Neural cell (in vitro differentiated cells): ENCODE measurements at regions not wholly inside any gene's neighbourhood (a gene's known extent, or its start where the extent isn't known, plus 50 kb on each side); places are given as distances from the start of the nearest gene placed in this dataset.

Experiments
- H2AFZ ChIP-seq: fragments of 200-600, 300-800 bp; sonication (generic), shearing (Covaris generic); 2 replicates; pipeline ENCODE4 v1.6.0; 2014; ENCODE audit warnings: low read depth, mild to moderate bottlenecking, antibody characterized with exemption, low read length, moderate library complexity
- H3F3A ChIP-seq: fragments of 200-600 bp; shearing (Covaris generic); 2 replicates; pipeline ENCODE4 v1.6.1; 2016; ENCODE audit warnings: mild to moderate bottlenecking, moderate library complexity, mixed read lengths, antibody characterized with exemption, low read length; ENCODE audit not compliant: insufficient read depth, poor library complexity, severe bottlenecking
- H3K27ac ChIP-seq: fragments of 200-600, 300-800 bp; sonication (generic), shearing (Covaris generic); 2 replicates; pipeline ENCODE4 v1.5.1; 2014; ENCODE audit warnings: mild to moderate bottlenecking, low read length, moderate library complexity
- H3K27me3 ChIP-seq: fragments of 300-800, 200-600 bp; sonication (generic), shearing (Covaris generic); 2 replicates; pipeline ENCODE4 v1.6.0; 2014; ENCODE audit warnings: mild to moderate bottlenecking, low read depth, low read length, moderate library complexity; ENCODE audit not compliant: insufficient read depth
- H3K36me3 ChIP-seq: fragments of 300-800, 200-600 bp; sonication (generic), shearing (Covaris generic); 2 replicates; pipeline ENCODE4 v1.5.1; 2014; ENCODE audit warnings: mild to moderate bottlenecking, antibody characterized with exemption, low read length, moderate library complexity; ENCODE audit not compliant: insufficient read depth
- H3K4me2 ChIP-seq: fragments of 300-800, 200-600 bp; sonication (generic), shearing (Covaris generic); 2 replicates; pipeline ENCODE4 v1.6.0; 2014; ENCODE audit warnings: mild to moderate bottlenecking, low read length
- H3K4me3 ChIP-seq: fragments of 300-800, 200-600 bp; sonication (generic), shearing (Covaris generic); 2 replicates; pipeline ENCODE4 v1.5.1; 2014; ENCODE audit warnings: mild to moderate bottlenecking, low read length, moderate library complexity
- H3K79me2 ChIP-seq: fragments of 200-600 bp; shearing (Covaris generic); replicated peaks from 2 replicates; pipeline ENCODE4 v1.6.0; 2014; ENCODE audit warnings: mild to moderate bottlenecking, low read length, moderate library complexity; ENCODE audit not compliant: insufficient read depth
- H3K9ac ChIP-seq: fragments of 300-800, 200-600 bp; sonication (generic), shearing (Covaris generic); 2 replicates; pipeline ENCODE4 v1.6.1; 2016; ENCODE audit warnings: mild to moderate bottlenecking, low read length, mixed read lengths
- H3K9me2 ChIP-seq: fragments of 200-600 bp; shearing (Covaris generic); 2 replicates; pipeline ENCODE4 v1.6.1; 2016; ENCODE audit warnings: mild to moderate bottlenecking, low read length, mixed read lengths; ENCODE audit not compliant: insufficient read depth
- H3K9me3 ChIP-seq: fragments of 200-600, 300-800 bp; sonication (generic), shearing (Covaris generic); 2 replicates; pipeline ENCODE4 v1.6.1; 2016; ENCODE audit warnings: mild to moderate bottlenecking, mixed run types, low read length, moderate library complexity, mixed read lengths
- H4K20me1 ChIP-seq: fragments of 200-600 bp; shearing (Covaris generic); 2 replicates; pipeline ENCODE4 v1.6.1; 2016; ENCODE audit warnings: mild to moderate bottlenecking, mixed run types; ENCODE audit not compliant: insufficient read depth
- CTCF ChIP-seq: fragments of 450-650 bp; IDR thresholded peaks from 2 replicates; pipeline ENCODE4 v1.5.1; 2014; ENCODE audit warnings: antibody characterized with exemption, mild to moderate bottlenecking, moderate library complexity; ENCODE audit not compliant: poor library complexity, severe bottlenecking
- EP300 ChIP-seq: fragments of 450-650 bp; conservative IDR thresholded peaks from 2 replicates; pipeline ENCODE4 v1.6.1; 2014; ENCODE audit warnings: antibody characterized with exemption, mild to moderate bottlenecking, moderate library complexity; ENCODE audit not compliant: poor library complexity, severe bottlenecking
- EZH2 ChIP-seq: fragments of 200-600, 300-800 bp; shearing (Covaris generic), sonication (generic); IDR thresholded peaks from 2 replicates; pipeline ENCODE4 v1.6.1; 2014; ENCODE audit warnings: antibody characterized with exemption, low read length, borderline replicate concordance, mild to moderate bottlenecking; ENCODE audit not compliant: insufficient read depth, poor library complexity, severe bottlenecking
- MXI1 ChIP-seq: fragments of 450-650 bp; conservative IDR thresholded peaks from 2 replicates; pipeline ENCODE4 v1.6.1; 2014; ENCODE audit warnings: antibody characterized with exemption, mild to moderate bottlenecking; ENCODE audit not compliant: poor library complexity, severe bottlenecking
- POLR2AphosphoS5 ChIP-seq: IDR thresholded peaks from 2 replicates; pipeline ENCODE4 v1.6.1; 2012
- RAD21 ChIP-seq: fragments of 450-650 bp; conservative IDR thresholded peaks from 2 replicates; pipeline ENCODE4 v1.6.1; 2014; ENCODE audit warnings: antibody characterized with exemption, mild to moderate bottlenecking, moderate library complexity
- REST ChIP-seq: IDR thresholded peaks from 2 replicates; pipeline ENCODE4 v1.6.1; 2012; ENCODE audit warnings: borderline replicate concordance
- SMC3 ChIP-seq: fragments of 450-650 bp; conservative IDR thresholded peaks from 2 replicates; pipeline ENCODE4 v1.6.1; 2014; ENCODE audit warnings: antibody characterized with exemption, mild to moderate bottlenecking, moderate library complexity; ENCODE audit not compliant: poor library complexity
- TAF1 ChIP-seq: IDR thresholded peaks from 2 replicates; pipeline ENCODE4 v1.6.1; 2012; ENCODE audit warnings: low read depth

DNA sequence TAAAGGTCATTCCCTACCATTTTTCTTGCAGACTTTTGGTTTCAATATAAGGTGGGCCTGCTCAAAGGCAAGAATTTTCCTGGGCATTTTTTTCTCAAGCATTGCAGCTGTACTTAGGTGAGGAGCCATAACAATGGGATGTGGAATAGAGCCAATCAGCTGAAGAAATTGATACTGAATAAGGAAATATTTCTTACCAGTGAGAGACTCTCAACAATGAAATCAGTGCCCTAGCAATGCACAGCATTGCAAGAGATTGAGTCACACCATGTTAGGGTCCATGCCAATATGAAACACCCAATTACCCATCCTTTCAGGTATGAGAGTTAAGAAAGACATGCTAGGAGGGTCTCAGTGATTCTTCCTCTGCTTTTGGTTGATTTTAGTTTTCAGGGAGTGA lies 237.6 kb downstream of the SOX9 start:
- Histone ChIP-seq H3K4me2 (no peak overlapping the region), H4K20me1 (no peaks in the 10 kb centered on the region), H3F3A (no peaks in the 10 kb centered on the region), H3K27me3 (no peaks in the 10 kb centered on the region), H3K9me2 (no peaks in the 10 kb centered on the region), H3K4me3 (no peak overlapping the region), H3K79me2 (no peaks in the 10 kb centered on the region), H3K36me3 (no peaks in the 10 kb centered on the region), H3K9ac (no peak overlapping the region), H2AFZ (no peak overlapping the region), H3K27ac (no peak overlapping the region), H3K9me3 (no peaks in the 10 kb centered on the region)
- no peak for TF ChIP-seq EZH2
- TF ChIP-seq CTCF, result no peak
- no peak for TF ChIP-seq REST
- TF ChIP-seq POLR2AphosphoS5, result no peak
- no peak for TF ChIP-seq EP300
- no peak for TF ChIP-seq SMC3
- TF ChIP-seq MXI1, result no peak
- TF ChIP-seq TAF1, result no peak
- TF ChIP-seq RAD21, result no peak

GRCh38 chr17:72359274-72359673 lies 238.5 kb downstream of the SOX9 start:
- Histone ChIP-seq H3K4me3 (no peak overlapping the region), H3K9ac (no peak overlapping the region)
- TF ChIP-seq SMC3, result no peak
- TF ChIP-seq POLR2AphosphoS5, result no peak

GRCh38 chr17:72359811-72360210 lies 239.0 kb downstream of the SOX9 start:
- H3K4me3 ChIP-seq, result no peak overlapping the region
- H3K36me3 ChIP-seq, result no peaks in the 10 kb centered on the region
- no peaks in the 10 kb centered on the region for H4K20me1 ChIP-seq
- no peak overlapping the region for H3K9ac ChIP-seq
- no peaks in the 10 kb centered on the region for H3F3A ChIP-seq
- H3K9me2 ChIP-seq, result no peaks in the 10 kb centered on the region
- TF ChIP-seq CTCF (no peak), REST (no peak), EZH2 (no peak), EP300 (no peak), MXI1 (no peak), TAF1 (no peak), RAD21 (no peak)
- H3K27me3 ChIP-seq, result no peaks in the 10 kb centered on the region
- no peak overlapping the region for H3K4me2 ChIP-seq
- H3K79me2 ChIP-seq, result no peaks in the 10 kb centered on the region
- H2AFZ ChIP-seq, result no peak overlapping the region
- H3K9me3 ChIP-seq, result no peaks in the 10 kb centered on the region
- H3K27ac ChIP-seq, result no peak overlapping the region

More at GRCh38 chr17:72359274-72359673, 238.5 kb downstream of the SOX9 start:
- Histone ChIP-seq H3K27ac (no peak overlapping the region), H3K9me2 (no peaks in the 10 kb centered on the region), H2AFZ (no peak overlapping the region), H3K36me3 (no peaks in the 10 kb centered on the region), H3K27me3 (no peaks in the 10 kb centered on the region), H3K9me3 (no peaks in the 10 kb centered on the region), H3F3A (no peaks in the 10 kb centered on the region), H3K4me2 (no peak overlapping the region), H4K20me1 (no peaks in the 10 kb centered on the region), H3K79me2 (no peaks in the 10 kb centered on the region)
